ENCODE measurements at regions not wholly inside any gene's neighbourhood (a gene's known extent, or its start where the extent isn't known, plus 50 kb on each side); places are given as distances from the start of the nearest gene placed in this dataset.

DNA sequence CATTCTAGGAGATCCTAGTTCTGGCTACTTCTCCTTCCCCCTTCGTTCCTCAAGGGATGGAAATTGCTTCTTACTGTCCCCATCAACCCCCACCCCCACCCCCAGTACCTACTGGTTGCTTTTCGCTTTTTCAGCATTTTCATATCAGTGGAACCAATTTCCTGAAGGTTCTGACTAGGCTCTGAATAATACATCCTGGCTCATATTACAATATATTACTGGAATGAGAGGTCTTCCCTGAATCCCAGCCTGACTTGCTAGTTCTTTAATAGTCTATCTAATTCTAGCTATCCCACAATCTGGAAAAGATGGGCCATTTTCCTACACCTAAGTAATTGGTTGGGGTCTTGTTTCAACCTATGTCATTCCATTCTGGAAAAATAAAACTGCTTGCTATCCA, 207.4 kb downstream of the COG6 start:
- TF ChIP-seq SIN3A (IDR thresholded peaks at IDR 0.05; ENCODE audit: borderline replicate concordance, insufficient read depth, low read length) (no peak), FOXP2 (optimal IDR thresholded peaks at IDR 0.05; ENCODE audit: borderline replicate concordance, extremely low read depth, extremely low read length, insufficient read depth) (no peak), POLR2AphosphoS5 (IDR thresholded peaks at IDR 0.05; ENCODE audit: low read depth, low read length) (no peak), TAF1 (IDR thresholded peaks at IDR 0.05; ENCODE audit: borderline replicate concordance, insufficient read depth, low read length) (no peak)
- TF ChIP-seq, protein P1, sequence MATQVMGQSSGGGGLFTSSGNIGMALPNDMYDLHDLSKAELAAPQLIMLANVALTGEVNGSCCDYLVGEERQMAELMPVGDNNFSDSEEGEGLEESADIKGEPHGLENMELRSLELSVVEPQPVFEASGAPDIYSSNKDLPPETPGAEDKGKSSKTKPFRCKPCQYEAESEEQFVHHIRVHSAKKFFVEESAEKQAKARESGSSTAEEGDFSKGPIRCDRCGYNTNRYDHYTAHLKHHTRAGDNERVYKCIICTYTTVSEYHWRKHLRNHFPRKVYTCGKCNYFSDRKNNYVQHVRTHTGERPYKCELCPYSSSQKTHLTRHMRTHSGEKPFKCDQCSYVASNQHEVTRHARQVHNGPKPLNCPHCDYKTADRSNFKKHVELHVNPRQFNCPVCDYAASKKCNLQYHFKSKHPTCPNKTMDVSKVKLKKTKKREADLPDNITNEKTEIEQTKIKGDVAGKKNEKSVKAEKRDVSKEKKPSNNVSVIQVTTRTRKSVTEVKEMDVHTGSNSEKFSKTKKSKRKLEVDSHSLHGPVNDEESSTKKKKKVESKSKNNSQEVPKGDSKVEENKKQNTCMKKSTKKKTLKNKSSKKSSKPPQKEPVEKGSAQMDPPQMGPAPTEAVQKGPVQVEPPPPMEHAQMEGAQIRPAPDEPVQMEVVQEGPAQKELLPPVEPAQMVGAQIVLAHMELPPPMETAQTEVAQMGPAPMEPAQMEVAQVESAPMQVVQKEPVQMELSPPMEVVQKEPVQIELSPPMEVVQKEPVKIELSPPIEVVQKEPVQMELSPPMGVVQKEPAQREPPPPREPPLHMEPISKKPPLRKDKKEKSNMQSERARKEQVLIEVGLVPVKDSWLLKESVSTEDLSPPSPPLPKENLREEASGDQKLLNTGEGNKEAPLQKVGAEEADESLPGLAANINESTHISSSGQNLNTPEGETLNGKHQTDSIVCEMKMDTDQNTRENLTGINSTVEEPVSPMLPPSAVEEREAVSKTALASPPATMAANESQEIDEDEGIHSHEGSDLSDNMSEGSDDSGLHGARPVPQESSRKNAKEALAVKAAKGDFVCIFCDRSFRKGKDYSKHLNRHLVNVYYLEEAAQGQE (IDR thresholded peaks at IDR 0.05; ENCODE audit: insufficient read depth in 1 of 2, low read depth in 2 of 2, low read length in 2 of 2): no peak

DNA sequence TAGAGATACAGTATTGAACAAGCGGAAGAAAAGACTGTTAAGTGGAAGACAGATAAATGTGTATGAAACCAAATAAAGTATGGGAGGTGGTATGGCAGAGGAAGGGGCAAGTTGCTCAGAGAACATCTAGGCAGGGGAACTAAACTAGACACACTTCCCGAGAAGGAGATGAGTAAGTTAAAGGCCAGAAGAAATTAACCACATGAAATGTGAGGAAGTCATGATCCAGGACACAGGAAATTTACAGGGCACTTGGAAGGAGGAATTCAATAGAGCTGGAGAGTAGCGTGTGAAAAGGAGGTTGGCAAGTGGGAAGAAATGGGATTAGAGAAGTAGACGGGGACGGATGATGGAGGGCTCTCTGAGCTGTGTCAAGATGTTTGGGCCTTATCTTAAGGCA, 208.8 kb downstream of the COG6 start:
- TF ChIP-seq, protein P1 (IDR thresholded peaks at IDR 0.05; ENCODE audit: insufficient read depth in 1 of 2, low read depth in 2 of 2, low read length in 2 of 2): no peak
- no peak for TF ChIP-seq TAF1 (IDR thresholded peaks at IDR 0.05; ENCODE audit: borderline replicate concordance, insufficient read depth, low read length)
- TF ChIP-seq SIN3A (IDR thresholded peaks at IDR 0.05; ENCODE audit: borderline replicate concordance, insufficient read depth, low read length): no peak

DNA sequence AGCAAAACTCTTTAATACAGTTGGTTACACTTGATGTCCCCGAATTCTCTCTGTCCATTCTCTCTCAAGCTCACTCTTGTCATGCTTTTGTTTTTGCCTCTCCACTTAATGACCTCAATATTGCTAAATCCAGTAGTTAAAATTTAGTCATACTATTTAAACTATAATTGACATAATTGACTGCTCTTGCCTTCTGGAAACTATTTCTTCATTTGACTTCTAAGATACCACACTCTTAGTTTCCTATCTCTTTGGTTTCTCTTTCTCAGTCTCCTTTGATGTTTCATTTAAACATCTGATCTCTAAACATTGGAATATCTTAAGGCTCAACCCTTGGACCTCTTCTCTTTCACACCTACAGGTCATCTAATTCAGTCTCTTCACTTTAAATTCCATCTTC, 211.3 kb downstream of the COG6 start:
- no peak for TF ChIP-seq FOXP2 (optimal IDR thresholded peaks at IDR 0.05; ENCODE audit: borderline replicate concordance, extremely low read depth, extremely low read length, insufficient read depth)
- TF ChIP-seq SIN3A (IDR thresholded peaks at IDR 0.05; ENCODE audit: borderline replicate concordance, insufficient read depth, low read length): no peak
- TF ChIP-seq POLR2AphosphoS5 (IDR thresholded peaks at IDR 0.05; ENCODE audit: low read depth, low read length): no peak
- TF ChIP-seq TAF1 (IDR thresholded peaks at IDR 0.05; ENCODE audit: borderline replicate concordance, insufficient read depth, low read length): no peak
- TF ChIP-seq, protein P1 (IDR thresholded peaks at IDR 0.05; ENCODE audit: insufficient read depth in 1 of 2, low read depth in 2 of 2, low read length in 2 of 2): no peak

DNA sequence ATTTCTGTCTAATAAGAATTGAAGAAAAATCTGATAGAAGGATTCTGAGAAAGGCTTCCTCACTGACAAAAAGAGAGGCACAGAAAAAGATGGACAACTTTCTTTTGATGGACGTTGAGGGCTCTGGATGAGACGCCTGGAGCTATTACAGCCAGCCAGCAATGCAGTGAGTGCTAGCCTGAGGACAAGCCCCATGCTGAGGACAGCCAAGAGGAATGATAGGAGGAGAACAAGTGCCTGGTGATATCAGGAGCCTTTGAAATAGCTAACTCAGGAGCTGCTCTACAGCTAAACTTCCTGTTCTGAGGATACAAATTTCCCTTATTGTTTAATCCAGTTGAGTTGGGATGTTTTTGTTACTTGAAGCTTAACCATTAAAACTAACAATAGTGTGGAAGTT, 212.3 kb downstream of the COG6 start:
- TF ChIP-seq, protein P1 (IDR thresholded peaks at IDR 0.05; ENCODE audit: insufficient read depth in 1 of 2, low read depth in 2 of 2, low read length in 2 of 2): no peak
- TF ChIP-seq FOXP2 (optimal IDR thresholded peaks at IDR 0.05; ENCODE audit: borderline replicate concordance, extremely low read depth, extremely low read length, insufficient read depth): no peak
- TF ChIP-seq SIN3A (IDR thresholded peaks at IDR 0.05; ENCODE audit: borderline replicate concordance, insufficient read depth, low read length): no peak
- TF ChIP-seq TAF1 (IDR thresholded peaks at IDR 0.05; ENCODE audit: borderline replicate concordance, insufficient read depth, low read length): no peak
- TF ChIP-seq POLR2AphosphoS5 (IDR thresholded peaks at IDR 0.05; ENCODE audit: low read depth, low read length): no peak

DNA sequence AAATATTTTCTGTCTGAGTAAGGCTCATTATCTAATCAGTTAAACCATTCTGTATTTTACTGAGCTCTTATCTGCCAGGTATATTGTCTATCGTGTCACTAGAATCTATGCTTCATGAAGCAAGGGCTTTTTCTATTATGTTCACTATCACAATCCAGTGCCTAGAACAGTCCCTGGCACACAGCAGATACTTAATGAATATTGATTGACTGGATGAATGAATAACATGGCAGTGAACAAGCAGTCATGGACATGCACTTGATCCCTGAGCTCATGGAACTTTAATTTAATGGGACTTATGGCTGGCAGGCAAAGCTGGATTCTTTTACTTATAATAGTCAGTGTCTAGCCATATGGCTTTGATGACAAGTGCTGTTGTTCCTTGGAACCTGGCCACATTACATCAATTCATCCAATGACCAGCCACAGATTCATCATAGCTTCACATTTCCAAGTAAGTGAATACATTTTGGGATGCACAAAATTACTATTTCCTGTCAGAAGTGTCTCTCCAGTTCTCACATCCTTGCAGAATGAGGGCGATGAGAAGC, 214.8 kb downstream of the COG6 start:
- TF ChIP-seq POLR2AphosphoS5 (IDR thresholded peaks at IDR 0.05; ENCODE audit: low read depth, low read length): no peak
- TF ChIP-seq TAF1 (IDR thresholded peaks at IDR 0.05; ENCODE audit: borderline replicate concordance, insufficient read depth, low read length): no peak
- no peak for TF ChIP-seq SIN3A (IDR thresholded peaks at IDR 0.05; ENCODE audit: borderline replicate concordance, insufficient read depth, low read length)
- TF ChIP-seq FOXP2 (optimal IDR thresholded peaks at IDR 0.05; ENCODE audit: borderline replicate concordance, extremely low read depth, extremely low read length, insufficient read depth): no peak

All from PFSK-1 (cell line).